ENCODE measurements at regions not wholly inside any gene's neighbourhood (a gene's known extent, or its start where the extent isn't known, plus 50 kb on each side); places are given as distances from the start of the nearest gene placed in this dataset.
"Not testable (repeated sequence)": the region's sequence is repeated elsewhere in the genome, so short reads cannot be mapped to it uniquely, and the experiment has no call there.

DNA sequence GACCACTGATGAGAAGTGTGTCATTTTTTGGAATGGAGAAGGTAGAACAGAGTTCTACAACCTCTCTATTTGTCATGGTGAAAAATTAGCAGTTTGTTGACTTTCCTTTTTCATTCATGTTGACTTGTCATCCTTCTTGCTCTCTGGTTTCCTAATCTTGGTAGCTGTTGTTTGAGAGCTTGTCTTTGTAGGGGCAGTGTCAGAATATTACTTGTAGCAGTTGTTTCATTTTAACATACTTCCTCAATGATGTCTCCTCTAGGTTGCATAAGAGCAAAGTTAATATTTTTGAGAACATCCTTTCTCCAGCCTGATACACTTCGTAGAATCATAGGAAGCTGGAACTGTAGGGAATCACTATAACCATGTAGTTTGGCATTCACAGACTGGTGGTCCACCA lies 368.2 kb upstream of the FANCL start:
- H3K36me3 ChIP-seq (ENCODE audit: control insufficient read depth, low read depth, low read length), result no peaks in the 10 kb centered on the region
- H3K27me3 ChIP-seq (ENCODE audit: control insufficient read depth, insufficient read depth, low read length), result no peaks in the 10 kb centered on the region
- H3K4me1 ChIP-seq (ENCODE audit: control insufficient read depth, low read depth, low read length), result no peaks in the 10 kb centered on the region
- no peak overlapping the region for H3K4me3 ChIP-seq (ENCODE audit: low read length)
- H3K27ac ChIP-seq (ENCODE audit: low read length), result no peak overlapping the region
- no peaks in the 10 kb centered on the region for H3K9me3 ChIP-seq (ENCODE audit: control insufficient read depth, low read depth, low read length)
- H3K9ac ChIP-seq (ENCODE audit: low read length), result no peak overlapping the region

DNA sequence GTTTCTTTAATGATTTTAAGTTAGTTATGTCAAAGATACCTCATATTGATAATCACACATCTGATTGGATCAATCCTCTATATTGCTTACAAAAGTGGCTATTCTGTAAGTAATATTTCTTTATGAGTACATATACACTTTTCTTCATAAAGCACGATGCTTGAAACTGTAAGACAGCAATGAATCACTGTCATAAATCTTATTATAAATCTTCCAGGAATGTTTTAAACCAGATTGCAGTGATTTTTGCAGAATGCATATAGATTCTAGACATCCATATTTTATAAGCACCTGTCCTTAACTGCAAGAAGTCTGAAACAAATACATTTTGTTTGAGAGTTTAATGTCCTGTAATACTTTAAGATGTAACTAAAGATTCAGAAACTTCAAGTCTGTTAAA lies 367.0 kb upstream of the FANCL start:
- Histone ChIP-seq H3K9me3 (ENCODE audit: control insufficient read depth, low read depth, low read length) (no peaks in the 10 kb centered on the region), H3K4me3 (ENCODE audit: low read length) (no peak overlapping the region), H3K36me3 (ENCODE audit: control insufficient read depth, low read depth, low read length) (no peaks in the 10 kb centered on the region), H3K27ac (ENCODE audit: low read length) (no peak overlapping the region), H3K27me3 (ENCODE audit: control insufficient read depth, insufficient read depth, low read length) (no peaks in the 10 kb centered on the region), H3K4me1 (ENCODE audit: control insufficient read depth, low read depth, low read length) (no peaks in the 10 kb centered on the region), H3K9ac (ENCODE audit: low read length) (no peak overlapping the region)

DNA sequence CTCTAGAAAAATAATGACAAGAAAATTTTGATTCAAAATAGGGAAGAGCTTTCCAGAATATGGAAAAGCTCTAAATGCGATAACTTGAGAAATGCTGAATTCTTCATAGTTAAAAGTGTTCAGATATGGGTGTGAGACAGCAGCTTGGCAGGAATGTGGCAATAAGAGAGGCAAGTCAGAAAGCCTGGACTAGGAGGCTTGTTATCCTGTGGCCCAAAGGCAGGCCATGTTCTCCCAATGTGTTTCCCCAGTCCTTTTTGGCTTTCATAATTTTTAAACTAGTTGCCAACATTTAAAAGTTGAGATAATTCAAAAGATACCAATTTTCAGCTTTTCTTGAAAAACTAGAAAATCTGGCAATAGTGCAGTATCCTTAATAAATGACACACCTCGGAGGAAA lies 366.3 kb upstream of the FANCL start:
- H3K27ac ChIP-seq (ENCODE audit: low read length), result no peak overlapping the region
- no peaks in the 10 kb centered on the region for H3K36me3 ChIP-seq (ENCODE audit: control insufficient read depth, low read depth, low read length)
- no peak overlapping the region for H3K4me3 ChIP-seq (ENCODE audit: low read length)
- no peaks in the 10 kb centered on the region for H3K9me3 ChIP-seq (ENCODE audit: control insufficient read depth, low read depth, low read length)
- no peaks in the 10 kb centered on the region for H3K4me1 ChIP-seq (ENCODE audit: control insufficient read depth, low read depth, low read length)
- H3K27me3 ChIP-seq (ENCODE audit: control insufficient read depth, insufficient read depth, low read length), result no peaks in the 10 kb centered on the region
- no peak overlapping the region for H3K9ac ChIP-seq (ENCODE audit: low read length)

DNA sequence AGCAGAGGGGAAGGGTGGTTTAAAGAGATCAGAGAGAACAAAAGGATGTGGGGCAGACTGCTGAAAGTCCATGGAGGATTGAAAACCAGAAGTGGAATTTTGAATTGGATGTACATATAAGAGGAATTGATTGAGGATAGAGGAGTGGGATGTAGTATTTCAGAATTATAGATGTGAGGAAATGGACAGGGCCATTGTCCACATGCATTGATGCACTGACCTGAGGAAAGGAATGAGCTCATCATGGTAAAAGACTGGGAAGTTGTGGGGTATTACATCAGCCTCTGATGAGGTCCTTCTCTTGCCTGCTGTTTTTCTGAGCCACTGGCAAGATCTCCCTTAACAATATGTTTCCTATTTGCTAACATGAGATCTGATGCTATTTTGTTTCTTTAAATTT lies 365.7 kb upstream of the FANCL start:
- no peak overlapping the region for H3K27ac ChIP-seq (ENCODE audit: low read length)
- H3K36me3 ChIP-seq (ENCODE audit: control insufficient read depth, low read depth, low read length), result no peaks in the 10 kb centered on the region
- H3K4me3 ChIP-seq (ENCODE audit: low read length), result no peak overlapping the region
- no peaks in the 10 kb centered on the region for H3K27me3 ChIP-seq (ENCODE audit: control insufficient read depth, insufficient read depth, low read length)
- H3K9ac ChIP-seq (ENCODE audit: low read length), result no peak overlapping the region
- no peaks in the 10 kb centered on the region for H3K9me3 ChIP-seq (ENCODE audit: control insufficient read depth, low read depth, low read length)
- H3K4me1 ChIP-seq (ENCODE audit: control insufficient read depth, low read depth, low read length), result no peaks in the 10 kb centered on the region

DNA sequence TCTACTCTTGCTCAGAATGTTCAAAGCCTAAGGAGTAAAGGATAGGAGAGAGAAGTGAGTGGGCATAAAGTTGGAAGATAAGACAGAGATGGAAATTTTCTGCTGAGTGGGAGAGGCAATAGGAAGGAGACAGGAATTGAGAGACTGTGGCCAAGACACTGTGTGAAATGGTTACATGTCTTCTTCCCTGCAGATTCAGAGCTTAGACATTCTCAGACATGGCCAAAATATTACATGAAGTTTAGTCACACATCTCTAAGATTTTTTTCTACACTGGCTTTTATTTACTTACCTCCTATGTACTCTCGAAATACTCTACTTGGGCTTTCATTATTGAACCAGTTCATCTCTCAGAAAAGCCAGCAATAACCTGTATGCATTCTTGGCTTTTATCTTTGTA lies 363.0 kb upstream of the FANCL start:
- Histone ChIP-seq H3K9ac (ENCODE audit: low read length) (no peak overlapping the region), H3K4me3 (ENCODE audit: low read length) (no peak overlapping the region), H3K36me3 (ENCODE audit: control insufficient read depth, low read depth, low read length) (no peaks in the 10 kb centered on the region), H3K27me3 (ENCODE audit: control insufficient read depth, insufficient read depth, low read length) (no peaks in the 10 kb centered on the region), H3K4me1 (ENCODE audit: control insufficient read depth, low read depth, low read length) (no peaks in the 10 kb centered on the region), H3K27ac (ENCODE audit: low read length) (no peak overlapping the region), H3K9me3 (ENCODE audit: control insufficient read depth, low read depth, low read length) (no peaks in the 10 kb centered on the region)

DNA sequence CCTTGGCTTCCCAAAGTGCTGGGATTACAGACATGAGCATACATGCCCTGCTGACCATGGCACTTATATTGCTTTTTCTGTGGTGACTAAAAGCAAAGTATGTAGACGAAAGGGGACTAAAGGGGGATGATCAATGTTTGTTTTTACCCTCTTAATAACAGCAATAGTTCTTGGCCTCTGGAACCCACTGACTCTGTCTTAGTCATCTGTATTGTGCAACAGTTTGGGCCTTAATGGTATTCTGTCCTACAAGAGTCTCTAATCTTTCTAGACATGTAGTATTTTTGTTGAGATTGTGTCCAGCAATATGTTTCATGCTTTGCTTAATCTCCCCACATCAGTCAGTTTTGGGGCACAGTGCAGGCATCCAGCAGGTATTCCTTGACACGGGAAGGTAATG lies 359.9 kb upstream of the FANCL start:
- Histone ChIP-seq H3K27me3 (ENCODE audit: control insufficient read depth, insufficient read depth, low read length) (no peaks in the 10 kb centered on the region), H3K36me3 (ENCODE audit: control insufficient read depth, low read depth, low read length) (no peaks in the 10 kb centered on the region), H3K9me3 (ENCODE audit: control insufficient read depth, low read depth, low read length) (no peaks in the 10 kb centered on the region), H3K27ac (ENCODE audit: low read length) (no peak overlapping the region), H3K4me3 (ENCODE audit: low read length) (no peak overlapping the region), H3K9ac (ENCODE audit: low read length) (no peak overlapping the region), H3K4me1 (ENCODE audit: control insufficient read depth, low read depth, low read length) (no peaks in the 10 kb centered on the region)

DNA sequence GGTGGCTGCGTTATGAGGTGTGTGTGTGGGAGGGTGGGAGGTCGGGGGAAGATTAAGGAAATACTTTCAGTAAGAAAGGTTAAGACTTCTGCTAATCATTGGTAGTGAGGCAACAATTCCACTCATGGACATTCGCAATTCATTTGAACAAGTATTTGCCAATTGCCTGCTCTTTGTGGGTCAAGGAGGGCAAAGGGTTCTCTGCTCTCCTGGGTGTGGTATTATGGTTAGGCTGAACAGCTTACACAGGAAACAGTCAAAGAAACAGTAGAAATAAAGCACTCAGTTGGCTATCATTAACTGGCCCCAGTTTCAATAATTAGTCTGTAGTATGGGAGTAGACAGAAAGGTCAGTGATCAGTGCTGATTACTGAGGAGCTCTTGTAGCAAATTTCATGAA lies 357.0 kb upstream of the FANCL start:
- no peaks in the 10 kb centered on the region for H3K27me3 ChIP-seq (ENCODE audit: control insufficient read depth, insufficient read depth, low read length)
- H3K4me1 ChIP-seq (ENCODE audit: control insufficient read depth, low read depth, low read length), result no peaks in the 10 kb centered on the region
- no peak overlapping the region for H3K4me3 ChIP-seq (ENCODE audit: low read length)
- H3K9ac ChIP-seq (ENCODE audit: low read length), result no peak overlapping the region
- no peak overlapping the region for H3K27ac ChIP-seq (ENCODE audit: low read length)
- no peaks in the 10 kb centered on the region for H3K36me3 ChIP-seq (ENCODE audit: control insufficient read depth, low read depth, low read length)
- no peaks in the 10 kb centered on the region for H3K9me3 ChIP-seq (ENCODE audit: control insufficient read depth, low read depth, low read length)

DNA sequence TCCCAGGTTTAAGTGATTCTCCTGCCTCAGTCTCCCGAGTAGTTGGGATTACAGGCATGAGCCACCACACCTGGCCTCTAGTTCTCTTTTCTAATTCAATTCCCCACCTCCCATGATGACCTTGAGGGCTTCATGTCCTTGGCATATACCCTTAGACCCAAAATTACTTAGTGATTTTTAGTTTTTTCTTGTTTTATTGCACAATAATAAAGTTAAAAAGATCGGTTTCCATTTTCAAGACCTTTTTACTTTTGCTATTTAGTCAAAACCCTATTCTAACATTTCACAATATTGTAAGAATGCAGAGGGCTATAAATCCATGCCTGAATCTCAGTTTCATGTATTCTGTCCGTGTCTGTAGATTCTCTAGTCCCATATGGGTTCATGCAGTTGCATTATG lies 354.6 kb upstream of the FANCL start:
- H3K4me1 ChIP-seq (ENCODE audit: control insufficient read depth, low read depth, low read length), result no peaks in the 10 kb centered on the region
- H3K4me3 ChIP-seq (ENCODE audit: low read length), result no peak overlapping the region
- no peak overlapping the region for H3K27ac ChIP-seq (ENCODE audit: low read length)
- H3K9me3 ChIP-seq (ENCODE audit: control insufficient read depth, low read depth, low read length), result no peaks in the 10 kb centered on the region
- no peak overlapping the region for H3K9ac ChIP-seq (ENCODE audit: low read length)
- no peaks in the 10 kb centered on the region for H3K27me3 ChIP-seq (ENCODE audit: control insufficient read depth, insufficient read depth, low read length)
- no peaks in the 10 kb centered on the region for H3K36me3 ChIP-seq (ENCODE audit: control insufficient read depth, low read depth, low read length)

DNA sequence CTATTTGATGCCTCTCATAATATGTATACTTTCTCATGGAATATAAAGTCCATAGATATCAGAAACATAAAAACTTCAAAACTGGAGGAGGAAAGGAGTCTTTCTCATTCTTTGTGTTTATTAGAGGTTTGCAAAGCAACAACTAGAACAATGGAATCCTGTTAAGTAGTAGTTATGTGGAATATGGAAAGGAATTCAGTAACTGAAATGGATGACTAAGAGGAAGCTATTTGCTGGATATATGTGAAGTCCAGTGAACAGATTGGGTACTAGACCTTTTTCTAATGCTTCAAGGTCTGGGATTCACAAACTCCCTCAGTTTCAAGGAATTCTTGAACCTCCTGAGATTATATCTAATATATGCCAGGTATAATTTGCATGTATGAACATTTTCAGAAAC lies 353.6 kb upstream of the FANCL start:
- H3K27ac ChIP-seq (ENCODE audit: low read length), result no peak overlapping the region
- H3K9ac ChIP-seq (ENCODE audit: low read length), result no peak overlapping the region
- no peak overlapping the region for H3K4me3 ChIP-seq (ENCODE audit: low read length)
- no peaks in the 10 kb centered on the region for H3K9me3 ChIP-seq (ENCODE audit: control insufficient read depth, low read depth, low read length)
- no peaks in the 10 kb centered on the region for H3K4me1 ChIP-seq (ENCODE audit: control insufficient read depth, low read depth, low read length)
- no peaks in the 10 kb centered on the region for H3K36me3 ChIP-seq (ENCODE audit: control insufficient read depth, low read depth, low read length)
- H3K27me3 ChIP-seq (ENCODE audit: control insufficient read depth, insufficient read depth, low read length), result no peaks in the 10 kb centered on the region

DNA sequence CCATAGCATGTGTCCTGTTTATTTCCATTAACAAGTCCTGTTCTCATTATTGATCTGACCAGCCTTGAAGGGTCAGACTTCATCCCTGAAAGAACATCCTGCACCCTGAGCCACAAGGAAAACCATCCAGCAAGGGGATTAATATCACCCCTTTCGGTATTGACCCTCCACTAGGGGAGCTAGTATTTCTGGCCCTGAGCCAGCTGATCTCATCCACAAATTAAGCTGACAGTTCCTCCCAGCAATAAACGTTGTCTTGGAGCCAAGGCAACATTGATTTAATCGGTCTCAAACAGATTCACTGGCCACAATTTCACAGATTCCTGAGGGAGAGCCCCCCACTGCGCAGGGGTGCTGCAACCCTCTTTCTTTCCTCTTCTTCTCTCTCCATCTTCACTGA lies 353.1 kb upstream of the FANCL start:
- H3K4me3 ChIP-seq (ENCODE audit: low read length), result no peak overlapping the region
- H3K9ac ChIP-seq (ENCODE audit: low read length), result no peak overlapping the region
- no peaks in the 10 kb centered on the region for H3K27me3 ChIP-seq (ENCODE audit: control insufficient read depth, insufficient read depth, low read length)
- H3K36me3 ChIP-seq (ENCODE audit: control insufficient read depth, low read depth, low read length), result no peaks in the 10 kb centered on the region
- H3K27ac ChIP-seq (ENCODE audit: low read length), result no peak overlapping the region
- no peaks in the 10 kb centered on the region for H3K4me1 ChIP-seq (ENCODE audit: control insufficient read depth, low read depth, low read length)
- H3K9me3 ChIP-seq (ENCODE audit: control insufficient read depth, low read depth, low read length), result no peaks in the 10 kb centered on the region

DNA sequence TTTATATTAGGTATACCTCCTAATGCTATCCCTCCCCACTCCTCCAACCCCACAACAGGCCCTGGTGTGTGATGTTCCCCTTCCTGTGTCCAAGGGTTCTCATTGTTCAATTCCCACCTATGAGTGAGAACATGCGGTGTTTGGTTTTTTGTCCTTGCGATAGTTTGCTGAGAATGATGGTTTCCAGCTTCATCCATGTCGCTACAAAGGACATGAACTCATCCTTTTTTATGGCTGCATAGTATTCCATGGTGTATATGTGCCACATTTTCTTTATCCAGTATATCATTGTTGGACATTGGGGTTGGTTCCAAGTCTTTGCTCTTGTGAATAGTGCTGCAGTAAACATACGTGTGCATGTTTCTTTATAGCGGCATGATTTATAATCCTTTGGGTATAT lies 345.1 kb upstream of the FANCL start:
- not testable (repeated sequence) for H3K4me3 ChIP-seq (ENCODE audit: low read length); H3K36me3 ChIP-seq (ENCODE audit: control insufficient read depth, low read depth, low read length)

DNA sequence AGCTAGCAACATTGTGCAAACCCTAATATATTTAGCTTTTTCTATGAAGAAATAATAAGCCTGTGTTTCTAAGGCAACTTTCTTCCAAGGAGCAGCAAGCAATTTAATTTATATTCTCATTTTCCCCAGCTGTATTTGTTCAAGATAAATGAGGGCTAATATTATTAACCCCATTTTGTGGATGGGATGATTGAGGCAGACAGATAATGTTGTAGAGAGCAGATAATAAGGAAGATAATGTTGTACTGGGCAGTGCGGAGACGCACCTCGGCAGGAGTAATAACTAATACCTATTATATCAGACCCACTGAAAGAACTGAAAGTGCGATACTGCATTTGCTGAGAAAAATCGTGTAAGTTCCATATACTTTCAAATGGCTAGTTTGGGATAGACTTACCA lies 344.1 kb upstream of the FANCL start:
- Histone ChIP-seq H3K9ac (ENCODE audit: low read length) (no peak overlapping the region), H3K9me3 (ENCODE audit: control insufficient read depth, low read depth, low read length) (no peaks in the 10 kb centered on the region), H3K27ac (ENCODE audit: low read length) (no peak overlapping the region), H3K27me3 (ENCODE audit: control insufficient read depth, insufficient read depth, low read length) (no peaks in the 10 kb centered on the region), H3K4me3 (ENCODE audit: low read length) (no peak overlapping the region), H3K36me3 (ENCODE audit: control insufficient read depth, low read depth, low read length) (no peaks in the 10 kb centered on the region), H3K4me1 (ENCODE audit: control insufficient read depth, low read depth, low read length) (peaks cover 6% of the 10 kb centered on the region)

More for the DNA sequence above, 345.1 kb upstream of the FANCL start:
- H3K4me1 ChIP-seq (ENCODE audit: control insufficient read depth, low read depth, low read length); H3K27ac ChIP-seq (ENCODE audit: low read length); H3K27me3 ChIP-seq (ENCODE audit: control insufficient read depth, insufficient read depth, low read length); H3K9ac ChIP-seq (ENCODE audit: low read length); H3K9me3 ChIP-seq (ENCODE audit: control insufficient read depth, low read depth, low read length): not testable (repeated sequence)

Measured in iPS-18a (cell line).